ENCODE measurements at regions not wholly inside any gene's neighbourhood (a gene's known extent, or its start where the extent isn't known, plus 50 kb on each side); places are given as distances from the start of the nearest gene placed in this dataset.

DNA sequence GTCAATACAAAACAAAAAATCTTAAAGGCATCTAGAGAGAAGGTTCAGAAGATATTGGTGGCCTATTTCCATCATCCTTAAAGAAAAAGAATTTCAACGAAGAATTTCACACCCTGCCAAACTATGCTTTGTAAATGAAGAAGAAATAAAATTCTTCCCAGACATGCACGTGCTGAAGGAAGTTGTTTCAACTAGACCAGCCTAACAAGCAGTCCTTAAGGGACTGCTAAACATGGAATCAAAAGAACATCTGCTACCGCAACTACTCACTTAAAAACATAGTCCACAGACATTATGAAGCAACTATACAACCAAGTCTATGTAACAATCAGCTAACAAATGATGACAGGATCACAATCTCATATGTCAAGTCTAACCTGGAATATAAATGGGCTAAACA, 584.9 kb upstream of the PTCHD4 start:
- no peak for TF ChIP-seq CTCF (conservative IDR thresholded peaks at IDR 0.05)
- H3K27ac ChIP-seq (ENCODE audit: insufficient read length, low read depth, low read length) = no peak overlapping the region
- DNase-seq = no peak
- no peak overlapping the region for H3K14ac ChIP-seq (ENCODE audit: insufficient read depth, low read length)
- H2BK5ac ChIP-seq (ENCODE audit: insufficient read length, low read length) = no peak overlapping the region
- H3K9ac ChIP-seq (ENCODE audit: extremely low read depth, insufficient read length, low read length) = no peak overlapping the region
- H3K18ac ChIP-seq (ENCODE audit: insufficient read length, low read depth, low read length) = no peak overlapping the region
- no peak overlapping the region for H4K8ac ChIP-seq (replicated peaks; ENCODE audit: insufficient read length, low read depth, low read length)
- H2BK15ac ChIP-seq (ENCODE audit: low read depth, low read length) = no peak overlapping the region
- H3K4me2 ChIP-seq (ENCODE audit: insufficient read depth, insufficient read length, low read length) = no peak overlapping the region
- H2AFZ ChIP-seq (ENCODE audit: low read length) = no peak overlapping the region
- H3K79me2 ChIP-seq (ENCODE audit: insufficient read depth, low read length) = no peaks in the 10 kb centered on the region
- H3K36me3 Mint-ChIP-seq (ENCODE audit: insufficient read depth in 1 of 3, low read depth in 3 of 3) = peaks cover 3 to 14% (median 9%) of the 10 kb centered on the region in 3 experiments; a peak in 6 of 7 replicates
- no peak overlapping the region for H3K4ac ChIP-seq (ENCODE audit: low read depth, low read length)
- no peaks in the 10 kb centered on the region for H3K27me3 ChIP-seq (ENCODE audit: insufficient read depth, low read length)
- H3K27me3 Mint-ChIP-seq (ENCODE audit: low read depth) = peaks cover 2% of the 10 kb centered on the region; the same call in 1 of the 2 replicates
- H3K9me3 ChIP-seq (ENCODE audit: control insufficient read depth, low read depth, low read length) = no peaks in the 10 kb centered on the region
- no peak overlapping the region for H2BK20ac ChIP-seq (ENCODE audit: low read depth, low read length, poor library complexity, severe bottlenecking)
- peaks cover 23 to 32% of the 10 kb centered on the region in 2 experiments for H3K9me3 Mint-ChIP-seq
- no peaks in the 10 kb centered on the region for H3K4me1 ChIP-seq (ENCODE audit: insufficient read depth, low read length)
- H4K91ac ChIP-seq (ENCODE audit: insufficient read length, low read depth, low read length) = no peak overlapping the region
- no peak overlapping the region for H3K27ac Mint-ChIP-seq
- no peak overlapping the region for H3K23ac ChIP-seq (ENCODE audit: insufficient read length, low read depth, low read length)
- no peaks in the 10 kb centered on the region for H3K79me1 ChIP-seq (ENCODE audit: insufficient read depth, low read depth, low read length, poor library complexity, severe bottlenecking)
- no peaks in the 10 kb centered on the region for H3K23me2 ChIP-seq (ENCODE audit: insufficient read length, low read depth, low read length, poor library complexity, severe bottlenecking)
- no peak overlapping the region for H2AK5ac ChIP-seq (ENCODE audit: insufficient read length, low read length)
- no peak overlapping the region for H2BK12ac ChIP-seq (ENCODE audit: insufficient read length, low read depth, low read length)
- H4K20me1 ChIP-seq (ENCODE audit: control insufficient read depth, insufficient read depth, insufficient read length) = no peaks in the 10 kb centered on the region
- no peak overlapping the region for H3K56ac ChIP-seq (ENCODE audit: insufficient read length, low read depth, low read length)
- no peak overlapping the region for H2BK120ac ChIP-seq (ENCODE audit: low read depth, low read length, poor library complexity, severe bottlenecking)
- no peaks in the 10 kb centered on the region for H3K4me1 Mint-ChIP-seq
- no peak overlapping the region for H3T11ph ChIP-seq (ENCODE audit: low read length)
- no peak overlapping the region for H3K4me3 Mint-ChIP-seq
- no CpG with 5 or more reads among the region's 3 CpGs for whole genome bisulfite sequencing (ENCODE audit: extremely low coverage, insufficient read length, low lambda C conversion rate)
- H4K5ac ChIP-seq (ENCODE audit: insufficient read length, low read depth, low read length) = no peak overlapping the region

All from H9 (cell line).